Small intestine (tissue), 7 donors: ENCODE measurements at regions not wholly inside any gene's neighbourhood (a gene's known extent, or its start where the extent isn't known, plus 50 kb on each side); places are given as distances from the start of the nearest gene placed in this dataset.

Source experiments
- DNase-seq, 2 donors: peaks; one replicate each; pipeline versions ENCODE4 v3.0.0 to v3.0.0-alpha.2; 2013
- FAIRE-seq: peaks from 2 replicates; lab custom pipeline; 2012; peaks lifted over from hg19 to GRCh38; lab: Jason Lieb, UNC
- H3K27ac ChIP-seq, 3 donors: one replicate each; pipeline ENCODE4 v1.5.1; 2013; ENCODE audit warnings: low read length in 2 of 3, mild to moderate bottlenecking in 2 of 3, control low read depth in 1 of 3, inconsistent platforms in 1 of 3, low read depth in 1 of 3, moderate library complexity in 1 of 3
- H3K27me3 ChIP-seq, 3 donors: one replicate each; pipeline ENCODE4 v1.6.1; 2013; ENCODE audit warnings: low read length in 3 of 3, inconsistent platforms in 1 of 3; ENCODE audit not compliant: control insufficient read depth in 3 of 3, insufficient read depth in 3 of 3
- H3K36me3 ChIP-seq, 3 donors: one replicate each; pipeline ENCODE4 v1.6.1; 2013; ENCODE audit warnings: low read length in 3 of 3, inconsistent platforms in 1 of 3, low read depth in 1 of 3, mild to moderate bottlenecking in 1 of 3, moderate library complexity in 1 of 3; ENCODE audit not compliant: control insufficient read depth in 3 of 3, insufficient read depth in 2 of 3
- H3K4me1 ChIP-seq, 3 donors: one replicate each; pipeline ENCODE4 v1.6.1; 2013; ENCODE audit warnings: low read length in 2 of 3, inconsistent platforms in 1 of 3, low read depth in 1 of 3, mild to moderate bottlenecking in 1 of 3, moderate library complexity in 1 of 3; ENCODE audit not compliant: control insufficient read depth in 3 of 3, insufficient read depth in 2 of 3
- H3K4me3 ChIP-seq, 3 donors: one replicate each; pipeline ENCODE4 v1.5.1; 2013; ENCODE audit warnings: low read length in 3 of 3, control low read depth in 1 of 3, inconsistent platforms in 1 of 3, low read depth in 1 of 3, mild to moderate bottlenecking in 1 of 3, moderate library complexity in 1 of 3
- H3K9me3 ChIP-seq, 2 donors: one replicate each; pipeline ENCODE4 v1.6.1; 2013; ENCODE audit warnings: low read depth in 1 of 2, low read length in 1 of 2; ENCODE audit not compliant: control insufficient read depth in 2 of 2, insufficient read depth in 1 of 2
- WGBS, 3 donors: extraction: QIAGEN DNeasy Blood & Tissue Kit; methylation state at CpG; one replicate each; pipeline ENCODE4 v1.1.7; 2013; 5-methylcytosine and 5-hydroxymethylcytosine counted together
- donor health status: healthy with polysubstance abuse.
- donor health status: control.
- donor health status: control.
- donor health status: Bipolar disorder and iron deficiency.
- donor health status: healthy.

DNA sequence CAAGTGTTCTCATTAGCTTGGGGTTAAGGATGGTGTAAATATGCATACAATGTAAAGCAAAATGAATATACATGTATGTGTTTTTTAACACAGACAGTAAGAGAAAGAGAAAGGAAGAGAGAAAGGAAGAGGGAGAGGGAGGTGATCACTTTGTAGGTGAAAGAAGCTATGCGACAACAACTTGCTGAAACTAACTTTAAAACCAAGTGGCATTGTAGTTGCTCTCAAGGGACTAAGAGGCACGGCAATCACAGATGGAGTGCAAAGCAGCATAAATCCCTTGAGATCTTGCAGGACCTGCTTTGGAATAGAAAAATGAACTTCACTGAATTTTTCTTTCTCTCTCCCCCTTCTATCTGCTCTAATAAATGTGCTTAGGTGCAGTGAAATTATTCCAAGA lies 1665.0 kb upstream of the TENM3 start:
- no peaks in the 10 kb centered on the region for H3K9me3 ChIP-seq
- DNase-seq: no peak
- H3K27ac ChIP-seq: no peak overlapping the region
- H3K4me3 ChIP-seq: no peak overlapping the region
- 69 to 76% (median 74%) methylated on average over 2 of the region's 2 CpGs for WGBS, 3 donors
- no peak for FAIRE-seq
- no peaks in the 10 kb centered on the region for H3K36me3 ChIP-seq
- H3K27me3 ChIP-seq: no peaks in the 10 kb centered on the region
- peaks cover 0 to 6% (median 0%) of the 10 kb centered on the region in 3 donors for H3K4me1 ChIP-seq

DNA sequence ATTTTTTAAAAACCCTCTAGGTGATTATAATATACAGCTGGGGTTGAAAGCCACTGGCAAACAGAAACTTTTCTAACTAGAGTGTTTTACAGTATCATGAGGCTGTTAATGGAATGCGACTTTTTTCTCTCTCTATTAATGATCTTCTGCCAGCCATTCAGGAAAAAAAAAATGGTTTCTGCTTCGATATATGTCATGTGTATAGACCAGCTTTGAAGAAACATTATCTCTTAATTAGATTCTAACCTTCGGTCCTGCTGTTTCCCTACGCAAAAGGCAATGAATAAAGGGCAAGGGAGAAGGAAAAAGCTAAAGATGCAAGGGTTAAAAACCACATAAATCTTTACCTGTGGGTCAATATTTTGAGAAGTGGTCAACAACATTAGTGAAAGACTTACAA lies 1662.1 kb upstream of the TENM3 start:
- WGBS, 3 donors: 21 to 57% (median 44%) methylated on average over 4 of the region's 4 CpGs
- no peak for FAIRE-seq
- H3K4me3 ChIP-seq: no peak overlapping the region

DNA sequence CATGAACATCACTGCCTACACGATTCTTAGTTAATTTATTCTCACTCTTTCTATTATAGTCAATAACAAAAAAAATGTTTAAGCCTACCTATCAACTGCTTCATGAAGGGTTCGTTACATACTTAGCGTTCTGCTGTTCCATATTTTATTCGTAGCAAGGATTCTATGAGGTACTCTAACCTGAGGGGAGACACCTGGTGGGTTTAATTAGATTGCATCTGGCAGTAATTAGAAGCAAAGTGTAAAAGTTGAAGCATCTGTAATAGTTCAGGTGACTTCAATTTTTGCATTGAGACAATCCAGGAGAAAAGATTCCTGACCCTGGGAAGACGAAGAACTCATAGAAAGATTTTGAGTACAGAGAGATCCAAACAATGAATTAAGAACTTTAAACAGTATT lies 1655.8 kb upstream of the TENM3 start:
- WGBS, 3 donors: 71 to 80% (median 74%) methylated on average over 5 of the region's 5 CpGs

More for the DNA sequence above, 1662.1 kb upstream of the TENM3 start:
- H3K4me1 ChIP-seq: peaks cover 0 to 6% (median 0%) of the 10 kb centered on the region in 3 donors
- H3K9me3 ChIP-seq: no peaks in the 10 kb centered on the region
- DNase-seq: peak in 1 of 2 donors; percentile 5
- peak overlapping the region in 1 of 3 donors; percentile 1 for H3K27ac ChIP-seq
- no peaks in the 10 kb centered on the region for H3K36me3 ChIP-seq
- H3K27me3 ChIP-seq: no peaks in the 10 kb centered on the region

DNA sequence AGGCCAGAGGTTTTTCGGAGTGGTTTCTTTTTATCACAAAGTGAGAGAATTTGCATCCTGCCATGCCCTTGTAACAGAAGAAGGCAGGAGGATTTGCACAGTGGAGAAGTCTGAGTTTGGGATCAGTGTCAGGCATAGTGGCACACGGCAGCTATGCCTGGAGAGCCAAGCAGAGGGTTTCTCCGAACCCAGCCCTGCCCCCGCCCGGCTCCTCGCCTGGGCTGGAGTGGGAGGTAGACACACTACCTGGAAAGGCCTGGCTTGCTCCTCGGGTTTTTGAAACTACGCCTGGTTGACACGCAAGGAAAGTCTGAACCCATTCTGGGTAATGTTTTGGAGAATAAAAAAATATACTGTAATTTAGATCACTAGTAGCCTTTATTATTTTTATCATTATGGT lies 1653.6 kb upstream of the TENM3 start:
- Histone ChIP-seq H3K9me3 (no peaks in the 10 kb centered on the region), H3K27ac (no peak overlapping the region), H3K4me1 (no peaks in the 10 kb centered on the region), H3K36me3 (no peaks in the 10 kb centered on the region), H3K4me3 (no peak overlapping the region), H3K27me3 (no peaks in the 10 kb centered on the region)
- FAIRE-seq (no peak), DNase-seq (no peak)
- 89 to 94% (median 93%) methylated on average over 9 of the region's 9 CpGs for WGBS, 3 donors

More for the DNA sequence above, 1655.8 kb upstream of the TENM3 start:
- Histone ChIP-seq H3K27ac (no peak overlapping the region), H3K4me1 (no peaks in the 10 kb centered on the region), H3K4me3 (no peak overlapping the region), H3K36me3 (no peaks in the 10 kb centered on the region), H3K9me3 (no peaks in the 10 kb centered on the region), H3K27me3 (no peaks in the 10 kb centered on the region)
- FAIRE-seq (no peak), DNase-seq (no peak)

DNA sequence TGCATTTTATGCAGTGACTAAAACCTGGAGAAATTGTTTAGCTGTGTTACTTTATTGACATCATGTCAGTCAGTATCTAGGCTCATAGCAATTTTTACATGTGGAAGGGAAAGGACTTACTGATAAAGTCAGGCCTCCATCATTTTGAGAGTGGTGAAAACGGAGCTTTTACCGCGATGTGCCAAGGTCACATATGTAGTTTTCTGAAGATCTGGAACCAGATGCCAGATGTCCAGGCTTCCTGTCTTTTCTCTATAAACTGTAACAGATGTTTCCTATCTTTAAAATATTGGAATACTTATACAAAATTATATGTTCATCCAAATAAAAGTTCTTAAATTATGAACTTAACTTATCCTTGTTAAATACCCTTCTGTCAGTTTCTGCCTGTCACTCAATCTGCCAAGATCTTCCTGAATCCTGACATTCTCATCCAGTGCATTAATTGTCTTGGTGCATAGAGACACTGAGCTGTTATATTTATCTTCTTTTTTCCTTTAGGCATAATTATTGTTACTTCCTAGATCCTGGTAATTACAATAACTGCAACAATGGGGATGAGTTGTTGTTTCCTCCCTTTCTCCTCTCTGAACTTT lies 1646.2 kb upstream of the TENM3 start:
- DNase-seq (no peak), FAIRE-seq (no peak)
- H3K36me3 ChIP-seq: no peaks in the 10 kb centered on the region
- no peaks in the 10 kb centered on the region for H3K27me3 ChIP-seq
- H3K4me3 ChIP-seq: no peak overlapping the region
- no peaks in the 10 kb centered on the region for H3K9me3 ChIP-seq
- peaks cover 0 to 16% (median 0%) of the 10 kb centered on the region in 3 donors for H3K4me1 ChIP-seq
- H3K27ac ChIP-seq: no peak overlapping the region
- WGBS, 3 donors: 39 to 87% (median 71%) methylated on average over 3 of the region's 3 CpGs

DNA sequence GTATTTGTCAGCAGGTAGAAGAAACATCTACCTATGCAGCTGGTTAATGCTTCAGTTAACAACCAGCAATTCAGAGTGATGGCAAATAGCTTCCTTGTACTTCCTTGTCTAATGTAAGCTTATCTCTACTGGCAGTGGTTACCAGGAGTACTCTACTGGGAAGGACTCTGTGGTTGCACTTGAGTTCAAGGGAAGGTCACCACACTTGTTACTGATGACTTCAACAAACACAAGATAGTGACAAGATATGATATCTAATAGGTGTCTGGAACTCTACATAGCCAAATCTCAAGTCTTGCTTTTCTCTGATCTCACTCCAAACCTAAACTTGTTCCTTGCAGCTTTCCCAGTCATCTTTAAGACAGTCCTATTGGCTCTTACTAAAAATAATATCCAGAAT lies 1644.9 kb upstream of the TENM3 start:
- Histone ChIP-seq H3K9me3 (no peaks in the 10 kb centered on the region), H3K4me3 (no peak overlapping the region), H3K27ac (peak overlapping the region in 1 of 3 donors; percentile 40), H3K36me3 (no peaks in the 10 kb centered on the region), H3K4me1 (peaks cover 0 to 16% (median 0%) of the 10 kb centered on the region in 3 donors), H3K27me3 (no peaks in the 10 kb centered on the region)
- peak in 1 of 2 donors; percentile 61 for DNase-seq
- no peak for FAIRE-seq

DNA sequence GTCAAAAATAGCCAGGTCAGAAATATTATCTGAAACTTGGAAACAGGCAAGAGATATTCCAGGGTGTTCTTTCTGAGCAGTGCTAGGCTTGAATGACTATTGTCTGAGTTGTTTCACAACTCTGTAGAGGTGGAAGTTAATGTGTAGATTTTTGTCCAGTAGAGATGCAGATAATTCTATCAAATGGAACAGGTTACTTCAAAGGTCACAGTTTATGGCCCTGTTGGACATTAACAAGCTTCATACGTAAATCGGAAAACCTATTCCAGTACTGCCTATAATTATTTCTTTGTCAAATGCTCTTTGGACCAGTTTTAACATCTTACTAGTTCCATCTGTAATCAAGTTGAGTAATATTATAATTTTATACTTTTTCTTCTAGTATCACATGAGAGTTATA lies 1639.4 kb upstream of the TENM3 start:
- H3K4me1 ChIP-seq: peaks cover 0 to under 1% (median 0%) of the 10 kb centered on the region in 3 donors
- no peaks in the 10 kb centered on the region for H3K27me3 ChIP-seq
- FAIRE-seq (no peak), DNase-seq (peak in 1 of 2 donors; percentile 71)
- H3K27ac ChIP-seq: no peak overlapping the region
- no peak overlapping the region for H3K4me3 ChIP-seq
- no peaks in the 10 kb centered on the region for H3K9me3 ChIP-seq
- 26 to 77% (median 51%) methylated on average over 2 of the region's 2 CpGs for WGBS, 3 donors
- H3K36me3 ChIP-seq: no peaks in the 10 kb centered on the region

DNA sequence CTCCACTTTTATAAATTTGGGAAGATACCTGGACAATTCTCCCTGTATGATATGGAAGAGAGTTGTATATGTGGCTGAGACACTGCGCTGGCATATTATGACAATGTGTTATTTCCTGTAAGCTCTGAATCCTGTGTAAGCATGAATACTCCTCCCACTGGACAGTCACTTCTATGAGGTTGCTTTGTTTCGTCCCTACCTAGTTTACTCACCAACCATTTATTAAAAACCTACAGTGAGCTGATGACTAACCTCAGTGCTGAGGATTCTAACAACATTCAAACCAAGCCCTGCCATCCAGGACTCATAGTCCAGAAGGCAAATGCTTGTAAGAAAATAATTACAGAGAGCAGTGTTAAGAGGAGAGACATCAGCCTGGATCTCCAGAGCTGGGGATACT lies 1632.9 kb upstream of the TENM3 start:
- 70 to 82% (median 76%) methylated on average over 2 of the region's 2 CpGs for WGBS, 3 donors
- H3K27ac ChIP-seq: no peak overlapping the region
- H3K4me1 ChIP-seq: no peaks in the 10 kb centered on the region
- no peak for DNase-seq
- H3K4me3 ChIP-seq: no peak overlapping the region
- H3K36me3 ChIP-seq: no peaks in the 10 kb centered on the region
- H3K27me3 ChIP-seq: no peaks in the 10 kb centered on the region
- no peaks in the 10 kb centered on the region for H3K9me3 ChIP-seq
- FAIRE-seq: no peak

DNA sequence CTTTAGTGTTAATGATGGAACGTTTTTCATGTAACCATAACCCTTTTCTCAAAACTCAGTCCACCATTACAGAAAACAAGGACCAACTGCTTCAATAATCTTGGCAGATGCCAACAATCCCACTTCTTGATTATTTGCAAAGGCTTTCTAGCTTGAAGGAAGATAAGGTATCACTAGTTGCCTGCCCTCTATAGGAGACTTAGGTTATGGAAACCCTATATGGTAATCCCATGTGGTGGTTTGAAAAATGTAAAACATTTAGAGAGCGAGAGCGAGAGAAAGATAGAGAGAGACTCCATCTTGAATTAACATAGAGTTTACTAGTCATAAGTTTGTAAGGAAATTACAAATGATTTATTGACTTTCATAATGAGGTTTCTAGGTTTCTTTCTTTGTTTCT lies 1627.5 kb upstream of the TENM3 start:
- FAIRE-seq: no peak
- 66 to 79% (median 68%) methylated on average over 3 of the region's 3 CpGs for WGBS, 3 donors

More for the DNA sequence above, 1627.5 kb upstream of the TENM3 start:
- H3K4me1 ChIP-seq: no peaks in the 10 kb centered on the region
- no peak overlapping the region for H3K27ac ChIP-seq
- DNase-seq: no peak
- no peaks in the 10 kb centered on the region for H3K9me3 ChIP-seq
- H3K4me3 ChIP-seq: no peak overlapping the region
- H3K36me3 ChIP-seq: no peaks in the 10 kb centered on the region
- H3K27me3 ChIP-seq: peaks cover 0 to 2% (median 0%) of the 10 kb centered on the region in 3 donors
